Astrocyte of the spinal cord (primary cell): ENCODE measurements at regions not wholly inside any gene's neighbourhood (a gene's known extent, or its start where the extent isn't known, plus 50 kb on each side); places are given as distances from the start of the nearest gene placed in this dataset.
"Not testable (repeated sequence)": the region's sequence is repeated elsewhere in the genome, so short reads cannot be mapped to it uniquely, and the experiment has no call there.

Experiments
- DNase-seq: peaks from one replicate; pipeline ENCODE4 v3.0.0; 2011; ENCODE audit warnings: low read depth, low spot score
- H3K4me3 ChIP-seq: 2 replicates; pipeline ENCODE4 v1.5.1; 2011; ENCODE audit warnings: low read depth, mild to moderate bottlenecking, low read length, moderate library complexity
- in situ Hi-C: cut with HindIII; loops from 2 replicates; pipeline ENCODE4 v1.10.0; 2017; ENCODE audit warnings: low sequenced_read_pairs
- TF ChIP-seq, protein P1 (sequence below): IDR thresholded peaks from 2 replicates; pipeline ENCODE4 v1.5.1; 2012; ENCODE audit warnings: low read depth, mild to moderate bottlenecking, low read length, inconsistent platforms

GRCh38 chr5:82728926-82729702 is 348.1 kb downstream of the TMEM167A start:
- no peak for DNase-seq
- TF ChIP-seq, protein P1, sequence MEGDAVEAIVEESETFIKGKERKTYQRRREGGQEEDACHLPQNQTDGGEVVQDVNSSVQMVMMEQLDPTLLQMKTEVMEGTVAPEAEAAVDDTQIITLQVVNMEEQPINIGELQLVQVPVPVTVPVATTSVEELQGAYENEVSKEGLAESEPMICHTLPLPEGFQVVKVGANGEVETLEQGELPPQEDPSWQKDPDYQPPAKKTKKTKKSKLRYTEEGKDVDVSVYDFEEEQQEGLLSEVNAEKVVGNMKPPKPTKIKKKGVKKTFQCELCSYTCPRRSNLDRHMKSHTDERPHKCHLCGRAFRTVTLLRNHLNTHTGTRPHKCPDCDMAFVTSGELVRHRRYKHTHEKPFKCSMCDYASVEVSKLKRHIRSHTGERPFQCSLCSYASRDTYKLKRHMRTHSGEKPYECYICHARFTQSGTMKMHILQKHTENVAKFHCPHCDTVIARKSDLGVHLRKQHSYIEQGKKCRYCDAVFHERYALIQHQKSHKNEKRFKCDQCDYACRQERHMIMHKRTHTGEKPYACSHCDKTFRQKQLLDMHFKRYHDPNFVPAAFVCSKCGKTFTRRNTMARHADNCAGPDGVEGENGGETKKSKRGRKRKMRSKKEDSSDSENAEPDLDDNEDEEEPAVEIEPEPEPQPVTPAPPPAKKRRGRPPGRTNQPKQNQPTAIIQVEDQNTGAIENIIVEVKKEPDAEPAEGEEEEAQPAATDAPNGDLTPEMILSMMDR = no peak
- no peak overlapping the region for H3K4me3 ChIP-seq
- in situ Hi-C loops = no loop called here

GRCh38 chr5:82723168-82723567 is 354.0 kb downstream of the TMEM167A start:
- no peak for DNase-seq
- in situ Hi-C loops = no loop called here
- TF ChIP-seq, protein P1 = no peak
- no peak overlapping the region for H3K4me3 ChIP-seq

- TF ChIP-seq, protein P1 = no peak
- no peak overlapping the region for H3K4me3 ChIP-seq
- in situ Hi-C loops = no loop called here
- DNase-seq = no peak
Observed at GRCh38 chr5:82721087-82721410, 356.1 kb downstream of the TMEM167A start.

GRCh38 chr5:82720213-82721086 is 356.7 kb downstream of the TMEM167A start:
- TF ChIP-seq, protein P1 = no peak
- in situ Hi-C loops = no loop called here
- no peak for DNase-seq
- H3K4me3 ChIP-seq = no peak overlapping the region

DNA sequence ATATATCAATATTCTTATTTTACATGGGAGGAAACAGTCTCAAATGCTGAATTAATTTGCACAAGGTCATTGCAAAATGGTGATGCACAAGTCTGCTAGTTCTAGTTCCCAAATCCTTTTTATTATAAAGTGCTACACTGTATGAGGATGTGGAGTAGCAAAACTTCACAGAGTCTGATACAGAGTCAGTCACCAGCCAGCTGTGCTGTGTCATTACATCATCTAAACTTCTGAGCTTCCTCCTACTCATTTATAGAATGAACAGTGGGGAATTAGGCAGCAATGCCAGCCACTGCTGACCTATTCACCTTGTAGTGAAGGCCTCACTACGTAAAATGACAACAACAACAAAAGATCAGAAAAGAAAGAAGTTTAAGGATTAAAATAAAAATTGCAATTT is 357.8 kb downstream of the TMEM167A start:
- no peak overlapping the region for H3K4me3 ChIP-seq
- in situ Hi-C loops = no loop called here
- no peak for DNase-seq
- TF ChIP-seq, protein P1 = no peak

DNA sequence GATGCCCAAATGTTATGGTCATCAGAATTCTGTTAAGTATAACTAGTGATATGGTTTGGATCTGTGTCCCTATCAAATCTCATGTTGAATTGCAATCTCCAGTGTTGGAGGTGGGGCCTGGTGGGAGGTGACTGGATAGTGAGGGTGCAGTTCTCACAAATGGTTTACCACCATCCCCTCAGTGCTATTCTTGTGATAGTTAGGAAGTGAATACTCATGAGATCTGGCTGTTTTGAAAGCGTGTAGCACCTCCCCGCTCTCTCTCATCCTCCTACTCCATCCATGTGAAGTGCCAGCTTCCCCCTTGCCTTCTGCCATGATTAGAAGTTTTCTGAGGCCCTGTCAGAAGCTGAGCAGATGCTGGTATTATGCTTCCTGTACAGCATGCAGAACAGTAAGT is 359.5 kb downstream of the TMEM167A start:
- H3K4me3 ChIP-seq = no peak overlapping the region
- TF ChIP-seq, protein P1 = no peak
- in situ Hi-C loops = no loop called here
- no peak for DNase-seq

DNA sequence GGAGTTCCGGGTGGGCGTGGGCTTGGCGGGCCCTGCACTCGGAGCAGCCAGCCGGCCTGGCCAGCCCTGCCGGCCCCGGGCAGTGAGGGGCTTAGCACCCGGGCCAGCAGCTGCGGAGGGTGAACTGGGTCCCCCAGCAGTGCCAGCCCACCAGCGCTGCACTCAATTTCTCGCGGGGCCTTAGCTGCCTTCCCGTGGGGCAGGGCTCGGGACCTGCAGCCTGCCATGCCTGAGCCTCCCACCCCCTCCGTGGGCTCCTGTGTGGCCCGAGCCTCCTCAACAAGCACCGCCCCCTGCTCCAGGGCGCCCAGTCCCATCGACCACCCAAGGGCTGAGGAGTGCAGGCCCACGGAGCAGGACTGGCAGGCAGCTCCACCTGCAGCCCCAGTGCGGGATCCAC is 362.5 kb downstream of the TMEM167A start:
- DNase-seq, H3K4me3 ChIP-seq, in situ Hi-C loops: not testable (repeated sequence)
